K562 (cell line): ENCODE measurements at regions not wholly inside any gene's neighbourhood (a gene's known extent, or its start where the extent isn't known, plus 50 kb on each side); places are given as distances from the start of the nearest gene placed in this dataset.

Experiments used
- ATAC-seq: fragments of 200-7000 bp; cut with Tn5 transposase; 3 replicates; pipeline ENCODE4 v1.9.1; 2020; ENCODE audit warnings: moderate library complexity
- BruUV-seq: library from RNA; stranded (reverse); fragments of 400-500 nt; replicated peaks from 2 replicates; lab custom pipeline; 2021; lab: Mats Ljungman, UMichigan
- CTCF ChIA-PET: fragments of 300-600 bp; formaldehyde crosslinking; extraction: SDS; loops from one replicate; lab custom pipeline; 2021; ENCODE audit warnings: low intra/inter-chr PET ratio; lab: Yijun Ruan, JAX
- POLR2A ChIA-PET: fragments of 300-600, 350-650 bp; sonication (Branson Sonifier 250); formaldehyde crosslinking; extraction: SDS; loops from one replicate; lab custom pipeline; 2021; ENCODE audit warnings: antibody characterized with exemption, inconsistent platforms; lab: Yijun Ruan, JAX
- DNase-seq, 4 experiments: peaks; one replicate each; pipeline versions ENCODE4 v3.0.0 to v3.0.0-alpha.2; 2011 to 2018; ENCODE audit warnings: low spot score in 3 of 4, mixed read lengths in 3 of 4; ENCODE audit errors: extremely low read depth in 1 of 4
- FAIRE-seq: peaks from 2 replicates; lab custom pipeline; 2011; peaks lifted over from hg19 to GRCh38; lab: Jason Lieb, UNC
- H2AFZ ChIP-seq: 2 replicates; pipeline ENCODE4 v1.6.0; 2011; ENCODE audit warnings: low read depth, low read length, control low read depth, inconsistent platforms
- H3K27ac ChIP-seq: fragments of 200-600 bp; 3 replicates; pipeline ENCODE4 v1.8.0; 2011; ENCODE audit warnings: low read depth, mild to moderate bottlenecking, control low read depth, inconsistent platforms, low read length, moderate library complexity, mixed read lengths; ENCODE audit errors: extremely low read depth
- H3K27me3 ChIP-seq, 2 experiments: fragments of 300-600 bp in 1 of 2; 2 replicates in 1 of 2; 3 replicates in 1 of 2; pipeline versions ENCODE4 v1.6.0 to v1.8.0; 2011; ENCODE audit warnings: inconsistent platforms in 2 of 2, low read length in 2 of 2, mild to moderate bottlenecking in 1 of 2, mixed read lengths in 1 of 2, moderate library complexity in 1 of 2; ENCODE audit not compliant: control insufficient read depth in 2 of 2, insufficient read depth in 2 of 2
- H3K36me3 ChIP-seq: fragments of 300-600 bp; 3 replicates; pipeline ENCODE4 v1.8.0; 2011; ENCODE audit warnings: mild to moderate bottlenecking, low read length, inconsistent platforms; ENCODE audit not compliant: control insufficient read depth, insufficient read depth
- H3K4me1 ChIP-seq, 2 experiments: fragments of 200-600 bp in 1 of 2; replicated peaks in 1 of 2; 2 replicates in 1 of 2; 3 replicates in 1 of 2; pipeline versions ENCODE4 v1.5.1 to v1.8.0; 2011; ENCODE audit warnings: inconsistent platforms in 2 of 2, low read length in 2 of 2, mild to moderate bottlenecking in 1 of 2, mixed read lengths in 1 of 2, moderate library complexity in 1 of 2; ENCODE audit not compliant: control insufficient read depth in 2 of 2, insufficient read depth in 2 of 2
- H3K4me2 ChIP-seq: 2 replicates; pipeline ENCODE4 v1.6.1; 2011; ENCODE audit warnings: low read length, control low read depth, inconsistent platforms, mixed read lengths; ENCODE audit not compliant: insufficient read depth
- H3K4me3 ChIP-seq: fragments of 200-600 bp; sonication (generic), shearing (Covaris generic); 2 replicates; pipeline ENCODE4 v1.5.1; 2016; ENCODE audit warnings: control low read depth, inconsistent platforms
- H3K79me2 ChIP-seq: fragments of 200-600 bp; 3 replicates; pipeline ENCODE4 v1.8.0; 2011; ENCODE audit warnings: low read length, inconsistent platforms; ENCODE audit not compliant: control insufficient read depth, insufficient read depth
- H3K9ac ChIP-seq, 2 experiments: 2 replicates each; pipeline versions ENCODE4 v1.6.0 to v1.6.1; 2011; ENCODE audit warnings: low read depth in 2 of 2, low read length in 2 of 2, control low read depth in 1 of 2, inconsistent platforms in 1 of 2, mild to moderate bottlenecking in 1 of 2, mixed read lengths in 1 of 2; ENCODE audit not compliant: insufficient read depth in 1 of 2
- H3K9me1 ChIP-seq: one replicate; pipeline ENCODE4 v1.6.0; 2011; ENCODE audit warnings: inconsistent platforms, mild to moderate bottlenecking, low read length, moderate library complexity; ENCODE audit not compliant: control insufficient read depth, insufficient read depth
- H3K9me3 ChIP-seq: replicated peaks from 2 replicates; pipeline ENCODE4 v1.5.1; 2011; ENCODE audit warnings: low read depth, low read length, inconsistent platforms; ENCODE audit not compliant: control insufficient read depth, insufficient read depth
- H4K20me1 ChIP-seq: replicated peaks from 2 replicates; pipeline ENCODE4 v1.6.1; 2011; ENCODE audit warnings: low read length, inconsistent platforms, mixed read lengths; ENCODE audit not compliant: control insufficient read depth, insufficient read depth
- CBX1 ChIP-seq: sonication (generic); IDR thresholded peaks from 2 replicates; pipeline ENCODE4 v1.6.1; 2016; ENCODE audit warnings: antibody characterized with exemption, low read depth, mild to moderate bottlenecking
- GABPA ChIP-seq: fragments of 200-800 bp; sonication (Bioruptor generic); conservative IDR thresholded peaks from 2 replicates; pipeline ENCODE4 v1.6.1; 2016; ENCODE audit warnings: low read depth, missing genetic modification characterization, missing compliant biosample characterization
- HLTF ChIP-seq: fragments of 450-650 bp; IDR thresholded peaks from 2 replicates; pipeline ENCODE4 v1.6.1; 2016
- JUND ChIP-seq, 2 experiments: IDR thresholded peaks; 2 replicates in 1 of 2; 3 replicates in 1 of 2; pipeline ENCODE4 v1.6.1; 2011; ENCODE audit warnings: borderline replicate concordance in 2 of 2, low read depth in 2 of 2, low read length in 2 of 2, improper control_type of control experiment in 1 of 2, missing biosample characterization in 1 of 2, missing genetic modification characterization in 1 of 2, missing genetic modification reagents in 1 of 2
- KLF1 ChIP-seq: fragments of 450-650 bp; IDR thresholded peaks from 2 replicates; pipeline ENCODE4 v1.6.1; 2016; ENCODE audit warnings: missing genetic modification characterization, missing compliant biosample characterization
- MEIS2 ChIP-seq: fragments of 450-650 bp; IDR thresholded peaks from 2 replicates; pipeline ENCODE4 v1.6.1; 2014; ENCODE audit warnings: mild to moderate bottlenecking; ENCODE audit not compliant: partially characterized antibody
- MTA3 ChIP-seq: fragments of 450-650 bp; formaldehyde crosslinking; IDR thresholded peaks from 2 replicates; pipeline ENCODE4 v1.6.1; 2017; ENCODE audit warnings: mild to moderate bottlenecking, borderline replicate concordance
- MTF1 ChIP-seq: fragments of 250-450 bp; sonication (Bioruptor Pico); IDR thresholded peaks from 2 replicates; pipeline ENCODE4 v1.9.0; 2021; ENCODE audit warnings: moderate library complexity, mild to moderate bottlenecking, inconsistent platforms, borderline replicate concordance
- NFIX ChIP-seq: fragments of 250-450 bp; sonication (Bioruptor Pico); IDR thresholded peaks from 2 replicates; pipeline ENCODE4 v1.4.0; 2020; ENCODE audit warnings: low read depth, mild to moderate bottlenecking, moderate library complexity
- STAT5B ChIP-seq: fragments of 250-450 bp; sonication (Bioruptor Pico); IDR thresholded peaks from 2 replicates; pipeline ENCODE4 v1.8.0; 2021; ENCODE audit warnings: mild to moderate bottlenecking, inconsistent platforms
- WGBS: fragments of 100-300 bp; shearing (Covaris generic); methylation state at CpG from one replicate; pipeline ENCODE4 v1.1.6; 2016; ENCODE audit warnings: low coverage, mixed read lengths; ENCODE audit not compliant: insufficient coverage; ENCODE audit errors: missing lambda C conversion rate; 5-methylcytosine and 5-hydroxymethylcytosine counted together
- in situ Hi-C: fragments of 300-500 bp; cut with MboI; formaldehyde crosslinking; loops from 4 replicates; pipeline ENCODE4 v1.15.0; 2018; ENCODE audit warnings: inconsistent platforms, mixed read lengths
- intact Hi-C: fragments of 100-400 bp; cut with micrococcal nuclease; formaldehyde crosslinking; loops from 2 replicates; pipeline ENCODE4 v1.14.2; 2022
- TF ChIP-seq, protein P1 (sequence below): fragments of 250-450 bp; sonication (Bioruptor Pico); IDR thresholded peaks from 2 replicates; pipeline ENCODE4 v1.5.0; 2021; ENCODE audit warnings: mild to moderate bottlenecking, moderate library complexity
- TF ChIP-seq, protein P2 (sequence below): fragments of 450-650 bp; formaldehyde crosslinking; IDR thresholded peaks from 2 replicates; pipeline ENCODE4 v1.4.0; 2022; ENCODE audit warnings: mild to moderate bottlenecking, moderate library complexity
- TF ChIP-seq, protein P3 (sequence below), 2 experiments: fragments of 450-650 bp; conservative IDR thresholded peaks; 2 replicates each; pipeline ENCODE4 v1.6.1; 2017; ENCODE audit warnings: mild to moderate bottlenecking in 2 of 2, moderate library complexity in 2 of 2
- TF ChIP-seq, protein P4 (sequence below): fragments of 450-650 bp; IDR thresholded peaks from 2 replicates; pipeline ENCODE4 v1.6.1; 2018; ENCODE audit warnings: mild to moderate bottlenecking, low read depth; ENCODE audit not compliant: partially characterized antibody

DNA sequence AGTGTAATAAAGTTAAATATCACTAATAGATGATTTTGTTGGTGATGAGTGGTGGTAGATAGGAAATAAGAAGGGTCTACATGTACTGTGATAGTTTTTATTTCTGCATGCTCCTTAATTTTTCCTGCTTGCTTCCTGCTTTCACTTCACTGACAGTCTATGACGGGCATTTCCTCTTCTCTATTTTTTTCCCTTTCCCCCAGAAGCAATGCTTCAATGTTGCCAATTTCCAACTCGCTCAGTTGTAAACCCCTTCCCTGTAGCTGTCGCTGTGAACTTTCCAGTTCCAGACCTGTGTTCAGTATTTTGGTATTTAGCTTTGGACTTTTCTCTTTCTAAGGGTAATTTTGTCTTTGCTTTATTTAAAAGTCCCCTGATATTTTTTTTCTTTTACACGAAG lies 123.5 kb upstream of the AGR3 start:
- no peak overlapping the region for H2AFZ ChIP-seq
- no peaks in the 10 kb centered on the region for H4K20me1 ChIP-seq
- in situ Hi-C loops (no loop called here), intact Hi-C loops (loop anchor here (10.0 kb wide), 1 partner anchor 130 kb away; no protein-coding TSS in a partner anchor)
- 7% methylated on average over 4 of the region's 4 CpGs for WGBS
- FAIRE-seq (no peak), ATAC-seq (no peak), DNase-seq (no peak)
- no peak overlapping the region for H3K4me3 ChIP-seq
- no peaks in the 10 kb centered on the region for H3K9me1 ChIP-seq
- H3K9ac ChIP-seq = no peak overlapping the region
- no peaks in the 10 kb centered on the region for H3K9me3 ChIP-seq
- H3K36me3 ChIP-seq = no peaks in the 10 kb centered on the region
- no peaks in the 10 kb centered on the region for H3K79me2 ChIP-seq
- TF ChIP-seq MEIS2 (no peak), KLF1 (tag) (no peak), HLTF (no peak), MTA3 (no peak), CBX1 (no peak), GABPA (tag) (no peak), STAT5B (CRISPR knock-in tag) (no peak), NFIX (CRISPR knock-in tag) (no peak), JUND (IDR thresholded peaks at IDR 0.05; ENCODE audit: borderline replicate concordance, low read depth, low read length) (no peak), JUND (tag; IDR thresholded peaks at IDR 0.05; ENCODE audit: borderline replicate concordance, low read depth, low read length) (no peak), MTF1 (CRISPR knock-in tag) (no peak)
- TF ChIP-seq, protein P1, sequence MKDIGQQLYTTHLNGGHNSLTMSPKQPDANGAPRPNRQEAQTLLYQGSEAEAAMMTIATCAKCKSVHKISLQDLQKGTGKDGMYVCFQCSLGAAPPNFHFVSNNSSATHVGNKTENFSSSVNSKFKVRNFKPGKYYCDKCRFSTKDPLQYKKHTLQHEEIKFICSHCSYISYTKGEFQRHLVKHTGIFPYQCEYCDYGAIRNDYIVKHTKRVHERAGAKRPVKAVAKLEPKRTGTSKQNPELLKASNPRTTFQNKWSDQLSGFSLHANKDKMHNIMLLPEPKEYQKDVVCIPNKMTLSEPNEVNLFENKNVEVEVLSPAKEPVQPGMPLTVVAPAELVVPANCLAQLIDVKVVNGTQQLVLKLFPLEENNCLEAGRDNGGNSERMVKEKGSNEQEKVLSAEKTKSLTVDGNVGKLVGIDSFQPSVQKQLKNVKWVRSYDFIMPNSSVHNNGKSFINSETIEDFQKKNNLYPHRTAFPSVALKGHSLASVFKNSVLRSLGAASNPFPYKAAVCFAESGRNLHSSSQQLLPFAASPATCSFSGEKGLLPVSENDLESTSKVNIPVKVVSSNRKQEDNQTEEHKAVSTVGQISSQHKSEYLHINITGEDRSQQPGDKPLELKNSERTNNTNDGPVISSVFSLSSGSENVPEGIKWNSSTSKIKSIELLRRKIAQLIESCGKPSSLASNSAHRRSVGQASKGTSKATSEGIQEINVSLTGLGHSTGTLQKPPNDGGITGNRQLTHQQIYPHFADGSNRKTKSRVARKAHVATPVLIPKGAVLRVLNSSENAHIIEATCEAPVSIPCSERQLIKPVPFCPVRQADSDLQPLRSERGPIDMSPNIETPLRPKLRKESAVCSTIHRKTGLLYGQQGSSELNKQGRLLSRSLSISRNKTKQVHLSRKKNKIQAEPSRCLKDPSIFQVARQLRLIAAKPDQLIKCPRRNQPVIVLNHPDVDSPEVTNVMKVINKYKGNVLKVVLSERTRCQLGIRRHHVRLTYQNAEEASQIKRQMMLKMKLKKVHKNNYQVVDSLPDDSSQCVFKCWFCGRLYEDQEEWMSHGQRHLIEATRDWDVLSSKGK (CRISPR knock-in tag) = no peak
- TF ChIP-seq, protein P2, sequence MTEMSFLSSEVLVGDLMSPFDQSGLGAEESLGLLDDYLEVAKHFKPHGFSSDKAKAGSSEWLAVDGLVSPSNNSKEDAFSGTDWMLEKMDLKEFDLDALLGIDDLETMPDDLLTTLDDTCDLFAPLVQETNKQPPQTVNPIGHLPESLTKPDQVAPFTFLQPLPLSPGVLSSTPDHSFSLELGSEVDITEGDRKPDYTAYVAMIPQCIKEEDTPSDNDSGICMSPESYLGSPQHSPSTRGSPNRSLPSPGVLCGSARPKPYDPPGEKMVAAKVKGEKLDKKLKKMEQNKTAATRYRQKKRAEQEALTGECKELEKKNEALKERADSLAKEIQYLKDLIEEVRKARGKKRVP (CRISPR knock-in tag) = no peak
- TF ChIP-seq, protein P3, sequence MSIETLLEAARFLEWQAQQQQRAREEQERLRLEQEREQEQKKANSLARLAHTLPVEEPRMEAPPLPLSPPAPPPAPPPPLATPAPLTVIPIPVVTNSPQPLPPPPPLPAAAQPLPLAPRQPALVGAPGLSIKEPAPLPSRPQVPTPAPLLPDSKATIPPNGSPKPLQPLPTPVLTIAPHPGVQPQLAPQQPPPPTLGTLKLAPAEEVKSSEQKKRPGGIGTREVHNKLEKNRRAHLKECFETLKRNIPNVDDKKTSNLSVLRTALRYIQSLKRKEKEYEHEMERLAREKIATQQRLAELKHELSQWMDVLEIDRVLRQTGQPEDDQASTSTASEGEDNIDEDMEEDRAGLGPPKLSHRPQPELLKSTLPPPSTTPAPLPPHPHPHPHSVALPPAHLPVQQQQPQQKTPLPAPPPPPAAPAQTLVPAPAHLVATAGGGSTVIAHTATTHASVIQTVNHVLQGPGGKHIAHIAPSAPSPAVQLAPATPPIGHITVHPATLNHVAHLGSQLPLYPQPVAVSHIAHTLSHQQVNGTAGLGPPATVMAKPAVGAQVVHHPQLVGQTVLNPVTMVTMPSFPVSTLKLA (conservative IDR thresholded peaks at IDR 0.05) = no peak
- TF ChIP-seq, protein P4, sequence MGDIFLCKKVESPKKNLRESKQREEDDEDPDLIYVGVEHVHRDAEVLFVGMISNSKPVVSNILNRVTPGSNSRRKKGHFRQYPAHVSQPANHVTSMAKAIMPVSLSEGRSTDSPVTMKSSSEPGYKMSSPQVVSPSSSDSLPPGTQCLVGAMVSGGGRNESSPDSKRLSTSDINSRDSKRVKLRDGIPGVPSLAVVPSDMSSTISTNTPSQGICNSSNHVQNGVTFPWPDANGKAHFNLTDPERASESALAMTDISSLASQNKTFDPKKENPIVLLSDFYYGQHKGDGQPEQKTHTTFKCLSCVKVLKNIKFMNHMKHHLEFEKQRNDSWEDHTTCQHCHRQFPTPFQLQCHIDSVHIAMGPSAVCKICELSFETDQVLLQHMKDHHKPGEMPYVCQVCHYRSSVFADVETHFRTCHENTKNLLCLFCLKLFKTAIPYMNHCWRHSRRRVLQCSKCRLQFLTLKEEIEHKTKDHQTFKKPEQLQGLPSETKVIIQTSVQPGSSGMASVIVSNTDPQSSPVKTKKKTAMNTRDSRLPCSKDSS = no peak
- no peaks in the 10 kb centered on the region for H3K27me3 ChIP-seq
- BruUV-seq = no TSS peak
- ChIA-PET CTCF (no interaction called here), POLR2A (no interaction called here)
- H3K27ac ChIP-seq = no peak overlapping the region
- H3K4me2 ChIP-seq = no peak overlapping the region
- no peaks in the 10 kb centered on the region for H3K4me1 ChIP-seq
